DMS114 treated with DMSO at 0.1 percent for 48 hours (cell line): ENCODE measurements at regions not wholly inside any gene's neighbourhood (a gene's known extent, or its start where the extent isn't known, plus 50 kb on each side); places are given as distances from the start of the nearest gene placed in this dataset.
"Not testable (repeated sequence)": the region's sequence is repeated elsewhere in the genome, so short reads cannot be mapped to it uniquely, and the experiment has no call there.

Source experiments
- DNase-seq: peaks from one replicate; lab custom pipeline; 2025; ENCODE audit not compliant: unreplicated experiment; lab: John Stamatoyannopoulos, UW

- DNase-seq: no peak
These were observed 110.7 kb upstream of the GZMB start for GRCh38 chr14:24744641-24745040.

GRCh38 chr14:24741871-24742270 lies 107.9 kb upstream of the GZMB start:
- DNase-seq: no peak

GRCh38 chr14:24735984-24736630 lies 102.1 kb upstream of the GZMB start:
- no peak for DNase-seq

DNA sequence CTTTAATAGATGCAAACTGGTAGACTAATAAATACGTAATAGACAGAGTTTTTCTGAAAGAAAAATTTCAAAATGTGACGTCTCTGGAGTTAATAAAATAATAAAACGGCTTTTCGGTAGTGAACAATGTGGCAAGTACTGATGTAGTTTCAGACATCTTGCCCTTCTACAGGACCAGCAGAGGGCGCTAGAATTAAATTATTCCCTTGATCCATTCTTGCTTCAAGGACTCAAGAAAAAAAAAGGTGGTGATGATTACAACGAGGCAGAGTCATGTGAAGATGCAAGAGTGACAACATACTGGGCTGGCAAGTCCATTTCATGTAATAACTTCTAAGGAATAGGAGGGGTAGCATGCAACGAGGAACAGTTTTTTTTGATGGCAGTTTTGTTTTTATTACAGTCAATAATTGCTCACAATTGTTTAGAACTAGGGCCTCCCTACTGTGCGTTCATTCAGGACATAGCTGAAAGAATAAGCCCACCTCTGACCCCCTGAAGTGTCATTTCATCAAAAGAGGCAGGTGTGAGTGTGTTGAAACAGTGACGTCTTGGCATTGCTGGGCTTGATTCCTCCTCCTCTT lies 101.0 kb upstream of the GZMB start:
- peak; percentile 27 for DNase-seq

GRCh38 chr14:24726480-24726879 lies 92.5 kb upstream of the GZMB start:
- DNase-seq: no peak

DNA sequence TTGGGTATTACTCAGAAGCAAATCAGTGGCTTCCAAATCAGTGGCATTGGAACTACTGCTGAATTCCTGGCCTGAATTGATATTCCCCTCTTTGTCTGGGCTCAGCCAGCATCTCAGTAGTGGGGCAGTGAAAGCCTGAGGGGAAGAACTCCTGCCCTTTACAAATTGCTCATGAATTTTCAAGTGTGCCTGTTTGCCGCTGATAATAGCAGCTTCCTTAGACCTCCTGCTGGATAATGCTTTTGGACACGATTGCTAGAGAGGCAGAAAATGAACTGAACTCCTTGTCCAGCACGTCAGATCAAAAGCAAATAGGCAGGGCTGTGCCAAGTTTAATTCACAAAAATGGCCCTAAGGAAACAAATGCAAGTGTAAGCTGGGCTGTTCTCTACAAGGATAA lies 91.3 kb upstream of the GZMB start:
- no peak for DNase-seq

- DNase-seq: no peak
These were observed 87.8 kb upstream of the GZMB start for GRCh38 chr14:24721775-24722174.

- DNase-seq: no peak
These were observed 81.2 kb upstream of the GZMB start for GRCh38 chr14:24715239-24715638.

DNA sequence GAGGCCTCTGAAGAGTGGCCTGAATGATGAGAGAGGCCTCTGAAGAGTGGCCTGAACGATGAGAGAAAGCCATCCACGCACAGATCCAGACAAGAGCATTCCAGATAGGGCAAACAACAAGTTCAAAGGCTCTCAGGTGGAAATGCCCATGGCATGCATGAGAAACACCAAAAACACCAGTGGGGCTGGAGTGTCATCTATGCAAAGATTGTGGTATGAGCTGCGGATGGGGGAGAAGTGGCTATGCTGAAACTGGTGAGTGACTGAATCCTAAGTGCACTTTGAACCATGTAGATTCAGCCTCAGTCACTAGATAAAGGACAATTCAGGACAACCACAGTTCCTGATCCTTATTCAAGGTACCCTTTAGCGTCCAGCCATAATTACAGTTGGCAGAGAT lies 79.4 kb upstream of the GZMB start:
- DNase-seq: no peak

DNA sequence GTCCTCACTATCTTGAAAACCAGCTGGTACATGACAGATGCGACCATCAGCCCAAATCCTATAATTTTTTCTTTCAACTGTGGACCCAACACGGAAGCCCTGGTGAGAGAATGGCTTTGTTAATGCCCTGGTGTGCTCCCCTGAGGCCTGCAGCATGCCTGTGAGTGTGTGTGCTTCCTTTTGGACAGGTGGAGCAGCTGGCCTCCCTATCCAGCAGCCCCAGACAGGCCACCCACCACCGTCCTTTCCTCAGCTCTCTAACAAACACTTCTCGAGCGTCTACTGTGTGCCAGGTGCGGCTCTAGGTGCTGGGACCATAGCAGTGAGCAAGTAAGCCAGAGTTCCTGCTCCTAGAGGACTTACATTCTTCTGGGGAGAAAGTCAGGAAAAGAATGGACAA lies 78.9 kb upstream of the GZMB start:
- DNase-seq: no peak

- DNase-seq: no peak
These were observed 78.4 kb upstream of the GZMB start for GRCh38 chr14:24712374-24712773.

GRCh38 chr14:24710403-24711112 lies 76.6 kb upstream of the GZMB start:
- DNase-seq: peak; percentile 39

DNA sequence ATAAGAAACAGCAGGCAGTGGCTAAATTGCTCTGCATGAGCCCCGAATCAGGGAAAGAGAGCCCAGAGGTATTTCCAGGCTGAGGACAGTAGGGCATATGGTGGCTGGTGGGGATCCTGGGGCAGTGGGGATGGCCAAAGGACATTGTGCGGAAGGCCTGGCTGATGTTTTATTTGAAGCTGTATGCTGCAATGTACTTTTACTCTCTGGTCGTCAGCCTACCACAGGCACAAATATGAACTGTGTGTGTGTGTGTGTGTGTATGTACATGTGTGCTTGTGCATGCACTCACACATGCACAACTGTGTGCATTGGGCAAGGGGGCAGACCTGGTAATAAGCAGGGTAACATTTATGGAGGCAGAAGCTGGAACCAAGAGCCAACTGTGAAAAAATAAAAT lies 74.7 kb upstream of the GZMB start:
- DNase-seq: no peak

DNA sequence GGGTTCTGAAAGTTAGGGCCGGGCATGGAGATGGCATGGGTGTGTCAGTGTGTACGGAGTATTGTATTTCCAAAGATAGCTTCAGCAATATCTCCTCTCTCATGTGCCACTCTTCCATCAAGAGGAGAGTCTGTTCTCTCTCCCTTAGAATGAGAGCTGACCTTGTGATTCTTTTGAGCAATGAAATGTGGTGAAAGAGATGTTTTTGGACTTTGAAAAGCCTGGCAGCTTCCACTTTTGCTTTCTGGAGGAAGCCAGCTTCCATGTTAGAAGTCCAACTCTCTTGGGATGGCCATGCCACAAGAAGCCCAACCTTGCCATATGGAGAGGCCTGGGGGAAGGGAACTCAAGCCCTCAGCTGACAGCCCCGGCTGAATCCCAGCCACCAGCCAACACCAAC lies 72.4 kb upstream of the GZMB start:
- no peak for DNase-seq

DNA sequence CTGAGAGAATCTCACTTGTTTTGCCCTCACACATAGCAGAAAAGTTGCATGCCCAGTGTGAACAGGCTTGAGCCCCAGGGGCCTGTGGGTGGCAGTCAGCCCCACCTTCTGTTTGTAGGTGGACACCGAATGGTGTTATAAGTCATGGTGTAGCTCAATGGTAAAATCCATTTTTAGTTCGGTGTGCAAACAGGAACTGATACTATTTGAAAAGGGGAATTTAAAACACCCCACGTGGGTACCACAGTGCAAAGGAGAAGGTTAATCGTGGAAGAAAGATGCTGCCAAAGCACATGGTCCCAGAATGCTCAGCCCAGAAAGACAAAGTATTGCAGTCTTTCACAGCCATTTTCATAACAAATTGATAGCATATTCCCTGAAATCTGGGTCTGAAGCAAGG lies 71.8 kb upstream of the GZMB start:
- no peak for DNase-seq

- no peak for DNase-seq
These were observed 67.1 kb upstream of the GZMB start for GRCh38 chr14:24701062-24701461.

- DNase-seq: no peak
These were observed 66.5 kb upstream of the GZMB start for GRCh38 chr14:24700511-24700910.

GRCh38 chr14:24699052-24699451 lies 65.1 kb upstream of the GZMB start:
- DNase-seq: no peak

GRCh38 chr14:24696280-24696920 lies 62.4 kb upstream of the GZMB start:
- DNase-seq: not testable (repeated sequence)

DNA sequence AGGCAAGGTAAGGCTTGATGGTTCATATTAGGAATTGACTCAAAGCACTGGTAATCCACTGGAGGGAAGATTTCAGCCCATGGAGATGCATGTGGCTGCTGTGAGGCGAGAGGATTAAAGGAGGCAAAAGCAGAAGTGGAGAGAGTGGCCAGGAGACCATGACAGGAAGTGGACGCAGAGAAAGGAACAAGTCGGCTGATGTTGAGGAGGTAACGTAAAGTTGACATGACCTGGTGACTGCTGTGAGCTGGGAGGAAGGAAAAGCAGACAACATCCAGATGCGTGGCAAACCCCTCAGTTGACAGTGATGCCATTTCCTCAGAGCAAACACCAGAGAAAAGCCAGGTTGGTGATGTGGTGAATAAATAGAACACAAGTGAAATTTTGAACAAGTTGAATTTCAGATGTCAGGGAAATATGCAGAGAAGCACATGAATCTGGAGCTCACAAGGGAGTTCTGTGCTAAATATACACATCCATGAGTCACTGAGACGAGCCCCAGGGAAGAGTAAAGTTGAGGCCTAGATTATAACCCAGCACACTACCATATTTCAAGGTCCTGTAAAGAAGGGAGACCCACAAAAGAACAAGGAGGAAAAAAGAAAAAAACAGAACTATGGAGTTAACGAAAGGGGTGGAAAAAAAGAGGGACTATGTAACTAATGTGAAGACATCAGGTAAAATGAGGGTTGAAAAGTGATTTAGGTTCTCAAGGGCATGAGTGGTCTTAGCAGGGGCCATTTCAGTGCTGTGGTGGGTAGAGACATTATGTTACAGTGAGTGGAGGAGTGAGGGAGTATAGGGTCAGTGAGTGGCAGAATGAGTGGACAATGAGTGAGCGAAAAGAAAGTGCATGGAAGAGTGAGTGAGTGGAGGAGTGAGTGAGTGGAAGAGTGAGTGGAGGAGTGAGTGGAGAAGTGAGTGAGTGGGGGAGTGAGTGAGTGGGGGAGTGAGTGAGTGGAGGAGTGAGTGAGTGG lies 61.6 kb upstream of the GZMB start:
- DNase-seq: no peak

- DNase-seq: no peak
These were observed 60.7 kb upstream of the GZMB start for GRCh38 chr14:24694680-24695079.
